ENCODE measurements at regions not wholly inside any gene's neighbourhood (a gene's known extent, or its start where the extent isn't known, plus 50 kb on each side); places are given as distances from the start of the nearest gene placed in this dataset.

DNA sequence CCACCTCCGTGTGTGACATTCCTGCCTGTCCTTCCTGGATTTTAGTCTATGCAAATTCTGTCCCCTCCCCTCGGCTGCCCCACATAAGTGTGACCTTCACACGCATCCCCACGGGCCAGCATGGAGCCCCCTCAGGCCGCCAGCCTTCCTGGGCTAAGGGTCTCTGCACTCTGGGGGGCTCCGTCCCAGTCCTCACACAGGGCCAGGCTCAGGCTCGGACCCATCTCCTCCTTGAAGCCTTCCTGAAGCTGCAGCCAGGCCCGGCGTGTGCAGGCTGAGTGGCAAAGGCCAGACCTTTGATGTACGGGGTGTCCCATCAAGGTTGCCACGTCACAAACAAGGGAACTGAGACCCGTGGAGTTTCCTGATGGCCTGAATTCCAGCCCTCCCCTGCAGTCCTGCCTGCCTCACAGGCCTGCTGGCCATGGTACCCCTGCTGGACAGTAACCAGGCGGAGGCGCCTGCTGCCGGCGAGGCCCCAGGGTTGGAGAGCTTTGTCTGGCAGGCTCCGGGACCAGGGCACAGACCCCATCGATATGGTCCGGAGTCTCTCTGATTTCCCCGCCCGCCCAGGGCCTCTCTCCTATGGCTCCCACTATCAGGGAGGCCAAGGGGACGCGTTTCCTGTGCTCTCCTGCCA, 791.7 kb downstream of the BRD1 start:
- no peak for DNase-seq (ENCODE audit: low read depth in 2 of 2)

DNA sequence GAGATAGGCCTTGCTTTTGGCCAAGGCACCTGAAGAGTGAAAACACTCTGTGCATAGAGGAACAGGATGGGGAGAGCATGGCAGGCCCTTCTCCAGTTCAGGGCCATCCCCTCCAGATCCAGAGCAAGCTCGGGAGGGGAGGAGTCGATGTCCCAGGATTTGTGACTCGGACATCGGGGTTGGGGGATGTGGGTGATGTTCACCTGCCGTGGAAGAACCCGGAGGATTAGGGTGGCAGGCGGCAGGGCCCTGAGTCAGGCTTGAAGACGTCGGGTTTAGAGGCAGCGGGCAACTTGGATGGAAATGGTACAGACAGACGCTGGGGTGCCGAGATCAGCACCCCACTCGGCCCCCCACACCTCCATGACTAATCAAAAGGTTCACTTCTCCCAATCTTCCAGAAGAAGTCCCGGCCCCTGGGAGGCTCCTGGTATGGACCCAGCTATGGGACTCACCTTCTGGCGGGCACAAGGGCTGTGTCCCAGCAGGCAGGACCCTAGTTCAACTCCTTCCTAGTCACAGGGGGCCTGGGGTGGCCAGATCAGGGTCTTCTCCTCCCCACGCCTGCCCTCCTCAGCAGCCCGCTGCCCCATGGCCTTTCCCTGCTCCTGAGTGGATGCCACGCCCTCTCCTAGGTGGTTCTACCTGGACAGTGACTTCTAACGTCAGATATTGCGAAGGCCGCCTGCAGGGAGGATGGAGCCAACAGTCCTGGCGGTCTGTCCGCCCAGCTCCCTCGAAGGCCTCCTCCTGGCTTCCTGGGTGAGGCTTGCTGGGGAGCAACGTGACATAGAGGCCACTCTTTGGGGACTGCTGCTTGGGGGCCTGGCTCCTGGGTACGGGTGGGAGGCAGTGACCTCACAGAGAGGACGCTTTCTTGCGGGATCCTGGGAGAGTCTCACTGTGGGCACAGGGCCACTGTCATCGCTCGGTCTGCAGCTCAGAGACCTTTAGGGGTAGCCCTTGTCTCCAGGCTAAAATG, 792.5 kb downstream of the BRD1 start:
- no peak for DNase-seq (ENCODE audit: low read depth in 2 of 2)

DNA sequence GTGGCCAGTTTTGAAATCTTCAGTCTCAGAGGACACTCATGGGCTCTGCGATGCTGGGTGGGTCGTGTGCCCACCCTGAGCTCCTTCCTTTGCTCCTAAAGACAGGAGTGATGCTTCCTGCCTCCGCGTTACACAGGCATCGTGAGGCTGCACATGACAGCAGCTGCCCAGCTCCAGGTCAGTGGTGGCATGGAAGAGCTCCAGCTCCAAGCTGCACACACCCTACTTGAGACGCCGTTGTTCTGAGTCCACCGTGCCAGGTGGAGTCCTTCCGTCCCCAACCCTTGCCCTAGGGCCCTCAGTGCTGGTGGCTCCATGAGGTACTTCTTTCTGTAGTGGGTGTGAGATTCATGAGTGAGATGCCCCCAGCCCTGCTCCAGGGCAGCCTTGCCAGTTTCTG, 794.1 kb downstream of the BRD1 start:
- no peak for DNase-seq (ENCODE audit: low read depth in 2 of 2)

DNA sequence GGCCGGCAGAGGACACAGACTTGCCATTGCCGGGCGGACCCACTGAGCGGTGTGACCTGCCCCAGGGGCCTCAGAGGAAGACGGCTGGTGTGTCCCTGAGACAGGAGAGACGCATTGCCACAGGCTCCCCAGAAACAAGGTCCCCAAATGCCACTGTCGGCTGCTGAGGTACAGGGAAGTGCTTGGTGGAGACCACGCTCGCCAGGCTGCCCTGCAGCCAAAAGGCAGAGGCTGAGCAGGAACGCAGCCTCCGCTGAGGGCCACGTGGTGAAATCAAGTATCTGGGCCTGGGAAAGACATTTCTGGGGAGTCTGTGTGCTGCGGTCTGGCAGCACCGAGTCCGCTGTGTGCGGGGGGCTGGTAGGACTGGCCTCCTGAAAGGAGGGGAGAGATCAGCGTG, 794.9 kb downstream of the BRD1 start:
- DNase-seq (ENCODE audit: low read depth in 2 of 2), result no peak

DNA sequence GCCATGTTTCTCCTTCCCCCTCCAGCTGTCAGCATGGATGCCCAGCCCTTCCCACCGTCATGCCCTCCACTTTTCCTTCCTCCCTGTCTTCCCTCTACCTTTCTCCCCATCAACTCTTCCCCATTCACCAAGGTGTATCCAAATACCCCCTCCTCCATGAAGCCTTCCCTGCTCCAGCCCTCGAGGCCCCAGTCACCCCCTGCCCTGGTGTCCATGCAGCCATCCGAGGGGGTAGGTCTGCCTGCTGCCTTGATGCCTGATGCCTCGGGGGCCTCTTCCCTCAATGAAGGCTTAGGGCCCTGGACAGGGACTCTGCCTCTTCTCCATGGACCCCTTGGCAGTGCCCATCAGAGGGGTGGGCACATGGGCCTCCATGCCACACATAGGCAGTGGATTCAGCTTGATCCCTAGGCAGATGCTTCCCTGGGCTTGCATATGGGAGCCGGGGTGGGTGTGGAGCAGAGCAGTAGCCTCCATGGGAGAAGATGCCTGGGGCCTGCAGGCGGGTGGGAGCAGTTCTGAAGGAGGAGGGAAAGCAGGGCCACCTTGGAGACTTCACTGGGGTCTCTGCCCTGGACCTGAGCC, 795.8 kb downstream of the BRD1 start:
- no peak for DNase-seq (ENCODE audit: low read depth in 2 of 2)

DNA sequence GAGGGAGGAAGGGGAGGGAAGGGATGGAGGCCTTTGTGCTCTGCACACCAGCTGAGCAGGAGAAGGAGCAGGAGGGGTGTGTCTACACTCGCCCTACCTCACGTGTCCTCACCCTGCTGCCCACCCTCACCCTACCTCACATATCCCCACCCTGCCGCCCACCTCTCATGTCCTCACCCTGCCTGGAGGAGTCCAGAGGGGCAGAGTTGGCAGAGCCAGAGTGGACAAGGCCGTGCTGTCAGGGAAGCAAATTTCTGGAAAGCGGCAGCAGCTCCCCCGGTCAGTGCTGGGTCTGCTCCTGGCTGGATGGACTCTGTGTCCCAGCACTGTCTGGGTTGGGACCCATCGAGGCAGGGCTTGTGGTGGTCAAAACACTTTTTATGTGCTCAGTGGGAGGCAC, 799.6 kb downstream of the BRD1 start:
- DNase-seq (ENCODE audit: low read depth in 2 of 2), result no peak

DNA sequence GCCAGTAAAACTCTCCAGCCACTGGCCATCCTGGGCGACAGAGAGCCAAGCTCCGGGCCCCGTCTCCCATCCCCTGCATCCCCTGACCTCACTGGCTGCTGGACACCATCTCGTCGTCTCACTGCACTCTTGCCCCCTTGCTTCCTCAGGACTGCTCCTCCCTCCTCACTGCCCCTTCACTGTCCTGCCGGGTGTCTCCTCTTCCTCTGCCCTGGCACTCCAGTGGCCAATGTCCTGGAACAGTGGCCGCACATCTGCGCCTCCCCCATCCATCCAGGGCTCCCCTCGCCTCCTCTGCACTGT, 800.4 kb downstream of the BRD1 start:
- DNase-seq (ENCODE audit: low read depth in 2 of 2), result no peak

DNA sequence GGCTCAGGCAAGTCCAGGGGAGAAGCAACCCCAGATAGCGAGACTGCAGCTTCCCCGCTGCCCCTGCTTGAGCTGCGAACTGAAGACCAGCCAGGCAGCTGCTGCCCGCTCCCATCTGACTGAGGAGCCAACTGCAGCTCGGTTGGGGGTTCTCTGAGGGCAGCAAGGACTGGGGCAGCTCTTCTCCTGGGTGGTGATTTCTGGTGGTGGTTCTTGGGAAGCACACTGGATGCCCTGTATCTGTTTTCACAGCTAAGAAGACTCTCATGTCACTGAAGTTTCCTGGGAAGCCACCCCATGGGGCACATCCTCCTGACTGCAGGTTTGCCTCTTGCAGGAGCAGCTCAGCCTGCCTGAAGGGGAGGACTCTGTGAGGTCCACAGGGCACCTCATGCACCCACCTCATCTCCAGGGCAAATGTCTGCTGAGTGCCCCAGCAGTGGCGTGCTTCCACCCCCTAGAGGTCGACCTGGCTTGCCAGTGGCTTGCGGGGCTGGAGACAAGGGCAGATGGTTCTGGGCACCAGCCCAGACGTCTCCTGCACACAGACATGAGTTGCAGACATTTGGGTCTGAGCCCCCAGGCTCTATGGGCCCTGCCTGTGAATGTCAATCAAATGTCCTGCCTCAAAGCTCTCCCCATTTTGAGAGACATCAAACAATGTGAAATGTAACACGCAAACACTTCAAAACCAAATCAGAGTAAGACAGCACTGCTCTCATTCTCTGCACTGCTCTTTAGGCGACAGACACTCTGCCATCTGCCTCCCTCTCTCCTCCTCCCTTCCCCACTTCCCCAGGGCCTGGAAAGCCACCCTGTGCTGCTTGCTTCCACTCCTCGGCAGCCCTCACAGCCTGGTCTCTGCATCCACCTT, 800.9 kb downstream of the BRD1 start:
- DNase-seq (ENCODE audit: low read depth in 2 of 2), result no peak

DNA sequence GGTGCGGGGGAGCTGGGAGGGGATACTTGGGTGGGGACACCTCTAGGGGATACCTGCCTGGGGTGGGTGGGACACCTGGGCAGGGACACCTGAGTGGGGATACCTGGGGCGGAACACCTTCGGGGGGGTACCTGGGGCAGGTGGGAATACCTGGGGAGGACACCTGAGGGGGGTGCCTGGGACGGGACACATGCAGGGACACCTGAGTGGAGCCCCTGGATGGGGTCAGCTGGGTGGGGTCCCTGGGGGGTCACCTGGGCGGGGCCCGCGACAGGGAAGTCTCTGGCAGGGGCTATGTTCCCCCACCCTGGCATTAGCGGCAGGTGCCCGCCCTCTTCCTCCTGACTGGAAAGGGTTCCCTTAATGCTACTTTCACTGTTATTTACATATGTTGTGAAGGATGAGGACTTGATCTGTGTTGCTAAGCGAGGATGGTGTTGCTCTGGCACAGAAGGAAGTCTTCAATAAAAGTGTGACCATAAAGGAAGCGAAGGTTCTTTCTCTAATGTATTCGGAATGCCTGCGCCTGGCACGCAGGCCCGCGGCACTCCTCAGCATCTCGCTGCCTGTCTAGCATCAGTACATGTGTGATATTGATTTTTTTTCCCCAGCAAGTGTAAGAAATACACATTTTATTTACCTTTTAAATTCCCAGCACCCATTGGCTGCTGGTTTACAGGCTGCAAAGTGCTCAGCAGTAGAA, 801.7 kb downstream of the BRD1 start:
- DNase-seq (ENCODE audit: low read depth in 2 of 2), result no peak

DNA sequence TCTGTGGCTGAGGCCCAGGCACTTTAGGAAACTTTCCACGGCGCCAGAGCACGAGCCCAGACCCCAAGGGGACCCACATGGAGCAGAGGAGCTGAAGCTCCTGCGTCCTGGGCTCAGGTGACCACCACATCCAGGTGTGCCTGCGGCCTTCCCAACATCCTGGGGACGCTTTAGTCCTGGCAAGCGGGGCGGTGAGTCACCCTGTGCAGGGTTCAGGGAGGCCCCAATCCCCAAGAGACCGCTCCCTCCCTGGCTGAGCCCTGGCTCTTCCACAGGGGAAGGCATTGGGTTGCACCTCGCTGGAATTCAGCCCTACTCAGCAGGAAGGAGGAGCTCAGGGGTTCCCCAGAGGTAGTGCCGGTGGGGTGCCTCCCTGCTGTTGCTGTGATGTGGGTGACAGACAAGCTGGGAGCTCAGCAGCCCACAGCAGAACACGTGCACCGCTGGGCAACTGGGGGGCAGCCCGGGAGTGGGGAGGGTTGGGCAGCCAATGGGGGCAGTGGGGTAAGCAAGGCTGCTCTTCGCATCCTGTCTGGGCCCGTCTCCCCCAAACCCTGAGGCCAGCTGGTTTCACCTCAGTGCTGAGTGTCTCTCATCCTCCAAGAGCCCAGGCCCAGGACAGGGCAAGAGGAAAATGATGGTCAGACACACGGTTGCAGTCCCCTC, 802.8 kb downstream of the BRD1 start:
- DNase-seq (ENCODE audit: low read depth in 2 of 2), result no peak

DNA sequence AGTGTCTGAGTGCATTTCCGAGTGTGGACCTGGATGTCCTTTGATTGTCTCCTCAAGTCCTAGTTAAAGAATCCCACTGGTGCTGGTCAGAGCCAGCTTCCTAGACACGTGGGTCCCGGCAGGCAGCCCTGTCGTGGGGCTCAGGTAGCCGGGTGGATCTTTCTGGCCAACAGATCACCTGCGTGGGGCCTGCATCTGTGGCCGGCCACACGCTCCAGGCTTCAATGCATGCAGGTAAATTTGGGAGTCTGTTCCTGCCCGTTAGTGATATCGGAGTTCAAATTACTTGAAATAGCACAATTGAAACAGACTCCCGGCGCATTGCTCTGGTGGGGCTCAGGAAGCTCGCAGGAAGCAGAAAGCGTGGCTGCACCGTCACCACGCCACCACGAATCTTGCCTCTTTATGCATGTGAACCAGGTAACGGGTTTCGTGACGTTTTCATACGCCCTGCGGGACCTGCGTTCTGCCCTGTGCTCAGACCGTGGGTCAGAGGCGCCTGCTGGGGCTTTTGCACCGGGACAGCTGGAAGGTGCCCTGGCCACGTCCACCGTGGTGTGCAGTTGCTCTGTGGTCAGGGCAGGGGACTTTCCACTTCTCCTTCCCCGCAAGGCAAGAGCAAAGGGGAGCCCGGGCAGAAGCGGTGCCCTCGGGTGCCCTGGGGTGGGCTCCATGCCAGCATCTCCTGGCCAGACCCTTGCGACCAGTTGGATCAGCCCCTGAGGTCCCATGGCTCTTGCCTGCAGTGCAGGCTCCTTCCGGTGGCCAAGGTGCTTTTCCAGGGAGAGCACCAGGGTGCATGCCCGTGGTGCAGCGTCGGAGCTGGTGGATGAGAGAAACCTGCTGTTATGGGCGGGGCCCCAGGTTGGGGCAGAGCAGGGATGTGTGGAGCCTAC, 803.5 kb downstream of the BRD1 start:
- no peak for DNase-seq (ENCODE audit: low read depth in 2 of 2)

DNA sequence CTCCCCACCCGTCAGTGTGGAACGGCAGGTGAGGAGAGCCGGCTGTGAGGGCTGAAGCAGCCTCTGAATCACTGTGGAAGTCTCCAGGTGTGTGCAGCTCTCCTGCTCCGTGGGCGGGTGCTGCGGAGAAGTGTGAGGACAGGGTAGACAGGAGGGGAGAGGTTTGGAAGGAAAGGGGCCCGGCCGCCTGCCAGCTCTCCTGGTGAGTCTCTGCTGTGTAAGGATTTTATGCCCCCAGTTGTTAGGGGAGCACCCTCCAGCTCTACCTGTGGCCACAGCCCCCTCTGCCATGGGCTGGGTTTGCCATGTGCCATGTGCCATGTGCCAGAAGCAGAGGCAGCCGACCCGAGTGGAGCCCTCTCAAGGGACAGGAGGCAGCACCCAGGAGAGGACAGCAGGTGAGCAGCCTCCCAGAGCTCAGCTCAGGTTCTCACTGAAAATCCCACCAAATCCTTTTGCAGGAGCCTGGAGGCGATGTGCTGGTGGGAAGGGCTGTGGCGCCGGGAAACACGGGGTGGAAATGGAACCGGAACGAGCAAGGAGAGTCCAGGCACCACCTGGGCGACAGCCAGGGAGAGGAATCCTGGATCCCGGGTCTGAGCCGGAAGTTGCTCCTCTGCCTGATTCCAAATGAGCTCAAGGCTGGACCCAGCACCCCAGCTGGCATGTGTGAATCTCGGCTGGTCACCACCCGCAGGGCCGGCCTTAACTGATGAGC, 804.4 kb downstream of the BRD1 start:
- DNase-seq (ENCODE audit: low read depth in 2 of 2), result no peak

DNA sequence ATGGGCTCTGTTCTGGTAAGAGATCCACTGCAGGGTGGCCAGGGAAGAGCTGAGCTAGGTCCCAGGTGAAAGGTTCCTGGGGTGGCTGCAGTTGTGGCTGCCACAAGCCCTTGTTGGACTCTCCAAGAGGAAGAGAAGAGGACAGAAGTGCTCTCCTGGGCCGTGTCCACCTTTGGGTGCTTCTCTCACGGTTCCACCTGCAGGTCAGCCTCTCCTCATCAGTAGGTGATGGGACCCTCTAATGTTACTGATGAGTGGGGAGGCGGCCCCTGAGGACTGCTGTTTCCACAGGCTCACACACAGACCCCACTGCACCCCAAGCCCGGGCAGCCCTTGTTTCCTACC, 804.9 kb downstream of the BRD1 start:
- DNase-seq (ENCODE audit: low read depth in 2 of 2), result no peak

DNA sequence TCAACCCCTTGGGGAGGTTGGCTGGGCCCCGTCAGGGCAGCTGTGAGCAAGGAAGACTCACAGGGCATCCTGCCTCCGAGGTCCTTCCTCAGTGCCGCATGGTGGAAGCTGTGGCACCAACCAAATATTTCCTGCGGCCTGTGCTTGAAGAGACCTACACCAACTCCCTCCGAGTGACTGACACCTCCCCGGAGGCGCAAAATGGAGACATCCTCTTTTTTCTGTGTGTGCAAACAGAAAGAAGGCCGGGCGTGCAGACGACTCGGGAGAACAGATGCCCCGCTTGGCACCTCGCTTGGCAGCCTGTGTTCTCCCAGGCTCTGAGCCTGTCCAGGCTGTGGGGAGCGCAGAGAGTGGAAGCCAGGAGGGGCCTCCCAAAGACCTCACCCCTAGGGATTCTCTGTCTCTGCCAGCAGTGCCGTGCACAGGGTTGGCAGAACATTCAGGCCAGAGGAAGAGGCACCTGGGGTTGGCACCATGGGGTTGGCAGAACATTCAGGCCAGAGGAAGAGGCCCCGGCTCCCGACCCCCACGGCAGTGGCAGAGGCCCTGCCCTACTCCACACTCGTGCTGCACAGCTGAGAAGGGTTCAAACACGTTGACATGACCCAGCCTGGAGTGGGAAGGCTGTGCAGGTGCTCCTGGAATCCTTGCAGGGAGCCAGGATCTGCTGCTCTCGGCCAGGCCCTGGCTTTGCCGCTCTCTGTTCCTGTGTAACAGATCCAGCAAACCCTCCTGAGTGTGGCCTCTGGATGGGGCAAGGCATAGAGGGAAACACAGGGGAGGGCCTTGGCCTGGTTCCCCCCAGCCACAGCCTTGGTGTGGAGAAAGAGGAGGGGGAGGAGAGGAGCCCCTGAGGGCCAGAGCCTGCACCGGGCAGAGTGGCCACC, 805.5 kb downstream of the BRD1 start:
- DNase-seq (ENCODE audit: low read depth in 2 of 2), result no peak

DNA sequence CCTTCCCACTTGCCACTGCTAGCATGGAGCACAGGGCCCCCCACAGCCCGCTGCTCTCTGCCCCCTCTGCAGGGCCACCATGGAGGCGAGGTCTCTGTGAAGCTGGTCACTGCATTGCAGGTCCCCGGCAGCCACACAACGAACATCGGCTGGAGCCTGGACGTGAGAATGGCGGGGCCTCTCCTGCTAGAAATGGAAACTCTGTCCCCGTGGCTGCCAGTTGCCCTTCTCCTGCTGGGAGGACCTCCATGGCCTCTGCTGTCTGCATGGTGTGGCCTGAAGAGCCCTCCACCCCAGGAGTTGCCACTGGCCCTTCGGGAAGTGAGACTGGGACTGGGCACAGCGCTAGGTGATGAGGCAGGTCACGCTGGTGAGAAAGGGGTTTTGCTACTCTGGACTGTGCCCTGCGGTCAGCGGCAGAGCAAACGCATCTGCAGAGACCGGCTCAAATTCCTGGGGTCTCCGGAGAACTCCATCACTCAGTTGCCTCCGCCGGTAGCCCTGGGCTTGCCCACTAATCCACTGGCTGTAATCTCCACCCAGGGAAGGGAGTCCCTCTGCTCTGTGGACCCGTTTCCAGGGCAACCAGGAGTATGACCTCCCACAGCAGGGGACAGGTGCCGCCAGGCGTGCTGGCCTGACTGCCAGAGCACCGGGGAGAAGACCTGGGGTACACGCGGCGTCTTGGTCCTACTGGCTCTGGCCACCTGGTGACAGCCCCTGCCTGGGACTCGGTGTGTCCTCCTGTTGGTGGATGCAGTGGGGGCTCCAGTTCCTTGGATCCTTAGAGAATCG, 806.3 kb downstream of the BRD1 start:
- DNase-seq (ENCODE audit: low read depth in 2 of 2), result no peak

DNA sequence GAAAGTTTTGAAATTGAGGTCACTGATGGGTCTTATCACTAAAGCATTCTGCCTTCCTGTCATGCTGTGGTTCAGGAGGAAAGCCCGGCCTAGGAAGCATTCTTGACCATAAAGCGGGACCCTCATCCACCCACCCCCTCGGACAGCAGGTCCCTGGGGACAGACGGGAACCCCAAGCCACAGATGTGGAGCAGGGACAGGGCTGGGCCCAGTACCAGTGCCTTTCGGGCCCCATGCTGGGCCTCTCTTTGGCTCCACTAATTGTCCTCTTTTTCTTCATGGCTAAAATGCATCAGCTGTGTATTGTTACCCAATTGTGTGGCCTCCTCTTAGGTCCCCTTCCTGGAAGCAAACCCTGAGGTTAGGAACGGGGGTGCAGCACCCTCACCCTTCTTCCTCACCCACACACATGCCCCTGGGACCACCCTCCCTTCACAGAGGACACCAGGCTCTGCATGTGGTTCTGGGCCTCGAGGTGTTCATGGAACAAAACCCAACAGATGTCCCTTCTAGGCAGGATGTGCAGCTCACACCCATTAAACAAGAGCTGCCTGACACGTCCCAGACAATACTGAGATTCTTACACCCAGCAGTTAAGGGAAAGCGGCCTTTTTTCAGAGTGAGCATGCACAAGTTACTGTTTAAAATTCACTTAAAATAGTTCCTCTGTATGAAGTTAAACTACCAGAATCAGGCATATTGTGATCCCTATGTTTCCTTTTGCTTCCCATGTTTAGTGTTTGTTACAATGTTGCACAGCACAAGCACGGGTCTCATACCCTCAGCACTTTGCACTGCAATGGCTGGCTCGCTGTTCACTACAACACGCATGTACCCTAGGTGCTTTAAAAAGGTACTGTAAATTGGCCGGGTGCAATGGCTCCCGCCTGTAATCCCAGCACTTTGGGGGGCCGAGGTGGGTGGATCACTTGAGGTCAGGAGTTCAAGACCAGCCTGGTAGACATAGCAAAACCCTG, 807.6 kb downstream of the BRD1 start:
- DNase-seq (ENCODE audit: low read depth in 2 of 2), result no peak
